Right ventricle myocardium superior (tissue), 1 donor: ENCODE measurements at regions not wholly inside any gene's neighbourhood (a gene's known extent, or its start where the extent isn't known, plus 50 kb on each side); places are given as distances from the start of the nearest gene placed in this dataset.
"Not testable (repeated sequence)": the region's sequence is repeated elsewhere in the genome, so short reads cannot be mapped to it uniquely, and the experiment has no call there.

Experiments used
- ATAC-seq: fragments of 200-7000 bp; cut with Tn5 transposase; one replicate; pipeline ENCODE4 v1.9.1; 2020; ENCODE audit warnings: mild to moderate bottlenecking; ENCODE audit not compliant: poor library complexity
- DNase-seq: peaks from one replicate; pipeline ENCODE4 v3.0.0-alpha.2; 2020
- intact Hi-C: fragments of 100-400 bp; cut with DNase I; formaldehyde crosslinking; loops from one replicate; pipeline ENCODE4 v1.11.2; 2022
- donor health status: DM: no; HTN: yes; CAD: no; lungs with severe emphysema.

DNA sequence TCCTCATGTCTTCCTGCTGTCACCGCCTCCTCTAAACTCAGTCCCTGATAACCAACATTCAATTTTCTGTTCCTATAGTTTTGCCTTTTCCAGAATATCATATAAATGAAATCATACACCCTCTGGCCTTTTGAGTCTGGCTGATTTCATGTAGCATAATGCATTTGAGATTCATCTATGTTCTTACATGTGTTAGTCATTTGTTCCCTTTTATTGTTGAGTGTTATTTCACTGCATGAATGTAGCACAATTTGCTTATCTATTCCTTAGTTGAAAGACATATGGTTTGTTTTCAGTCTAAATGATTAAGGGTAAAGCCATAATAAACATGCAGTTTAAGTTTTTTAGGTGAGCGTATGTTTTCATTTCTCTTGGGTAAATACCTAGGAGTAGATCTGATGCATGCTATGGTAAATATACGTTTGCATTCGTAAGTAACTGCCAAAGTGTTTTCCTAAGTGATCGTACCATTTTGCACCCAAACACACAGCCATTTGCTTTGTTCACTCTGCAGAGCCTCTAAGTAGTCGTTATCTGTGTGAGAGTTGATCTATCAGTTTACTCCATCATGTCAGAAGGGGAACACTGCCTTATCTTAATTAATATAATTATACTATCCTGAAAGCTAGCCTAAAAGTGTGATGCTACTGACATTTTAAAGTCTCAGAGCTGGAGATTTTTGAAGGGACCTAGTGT lies 460.8 kb downstream of the DMAC1 start:
- no peak for DNase-seq
- intact Hi-C loops = no loop called here
- ATAC-seq = no peak

DNA sequence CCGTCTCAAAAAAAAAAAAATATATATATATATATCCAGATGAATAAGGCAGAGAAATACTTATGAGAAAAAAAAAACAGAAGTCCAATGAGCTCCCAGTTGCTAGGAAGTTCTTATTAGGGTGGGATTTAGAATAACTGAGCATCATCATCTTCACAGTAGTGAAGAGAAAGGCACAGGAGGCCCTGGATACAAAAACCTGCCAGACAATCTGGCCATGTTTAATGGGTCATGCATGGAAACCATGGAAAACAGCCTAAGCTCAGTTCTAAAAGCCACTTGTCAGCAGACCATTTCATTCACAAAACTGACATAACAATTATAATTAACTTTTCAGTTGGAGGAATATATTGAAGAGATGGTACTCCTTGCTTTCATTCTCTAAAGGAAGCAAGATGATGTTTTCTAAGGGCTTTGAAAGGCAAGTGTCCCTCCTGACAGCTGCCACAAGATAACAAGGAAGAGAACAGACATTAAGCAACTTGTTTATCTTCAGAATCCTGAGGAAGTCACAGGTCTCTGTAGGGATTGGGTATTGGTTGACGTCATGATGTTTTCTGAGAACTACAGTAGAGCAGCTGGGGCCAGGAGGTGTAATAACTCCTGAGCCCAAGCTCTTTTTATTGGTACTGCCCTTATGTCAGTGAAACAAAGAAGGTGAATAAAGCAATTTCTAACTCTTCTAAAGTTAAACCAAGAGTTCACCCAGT lies 463.1 kb downstream of the DMAC1 start:
- intact Hi-C loops = no loop called here
- peak; percentile 94 for ATAC-seq
- DNase-seq = no peak

GRCh38 chr9:7333719-7334118 lies 465.9 kb downstream of the DMAC1 start:
- DNase-seq (no peak), ATAC-seq (no peak)
- intact Hi-C loops = no loop called here

GRCh38 chr9:7332780-7333179 lies 466.8 kb downstream of the DMAC1 start:
- DNase-seq (no peak), ATAC-seq (no peak)
- intact Hi-C loops = no loop called here

DNA sequence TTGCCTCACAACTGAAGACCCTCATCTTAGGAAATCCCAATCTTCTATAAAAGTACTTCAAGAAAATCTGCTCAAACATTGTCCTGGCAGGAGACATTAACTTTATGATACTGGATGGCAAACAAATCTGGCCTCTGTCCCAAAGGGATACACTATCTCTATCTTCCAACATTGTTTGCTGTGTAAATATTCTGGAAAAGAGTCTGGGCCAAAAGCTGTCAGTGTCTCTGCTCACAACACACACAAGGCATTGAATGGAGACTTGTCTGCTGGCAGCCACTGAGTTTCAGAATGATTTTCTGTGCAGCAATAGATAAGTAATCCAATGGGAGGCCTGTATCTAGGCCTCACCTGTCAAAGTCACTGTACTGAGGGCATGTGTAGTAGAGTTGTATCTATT lies 471.1 kb downstream of the DMAC1 start:
- intact Hi-C loops = no loop called here
- DNase-seq = no peak
- ATAC-seq = no peak

DNA sequence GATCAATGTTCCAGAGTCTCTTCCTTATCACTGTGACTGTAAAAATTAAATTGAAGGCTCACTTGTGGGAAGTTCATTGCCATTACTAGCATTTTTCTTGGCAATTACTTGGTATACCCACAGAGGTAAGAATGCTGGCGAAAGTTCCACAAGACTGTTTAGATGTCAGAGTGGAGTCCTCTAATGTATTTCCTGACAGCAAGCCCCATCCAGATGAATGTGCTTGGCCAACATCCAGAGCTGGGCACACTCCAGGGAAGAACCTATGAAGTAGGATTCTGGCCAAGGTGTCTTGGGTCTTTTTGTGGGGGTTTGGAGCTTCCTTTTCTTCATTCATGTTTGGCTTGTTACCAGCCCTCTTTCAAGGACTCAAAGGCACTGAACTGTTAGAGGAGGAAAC lies 473.6 kb downstream of the DMAC1 start:
- intact Hi-C loops = no loop called here
- no peak for DNase-seq
- no peak for ATAC-seq

GRCh38 chr9:7324152-7324598 lies 475.4 kb downstream of the DMAC1 start:
- intact Hi-C loops = no loop called here
- no peak for DNase-seq
- no peak for ATAC-seq

DNA sequence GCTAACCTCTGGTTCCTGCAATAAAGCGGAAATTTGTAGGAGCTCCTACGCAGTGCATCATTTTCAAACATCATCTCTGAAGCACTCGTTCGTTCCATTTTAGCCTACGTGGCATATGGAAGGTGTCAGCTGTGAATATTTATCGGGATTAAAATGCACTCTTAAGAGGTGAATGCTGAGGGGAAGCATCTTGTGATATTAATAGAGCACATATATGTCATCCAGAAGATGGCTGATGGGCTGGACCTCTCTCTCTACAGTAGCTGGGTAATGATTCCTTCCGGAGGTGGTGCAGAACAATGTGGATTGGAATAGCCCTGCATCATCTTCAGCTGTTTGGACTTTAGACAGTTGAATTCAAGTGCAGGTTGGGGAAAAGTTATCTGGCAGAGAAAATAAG lies 478.7 kb downstream of the DMAC1 start:
- ATAC-seq (no peak), DNase-seq (no peak)
- intact Hi-C loops = no loop called here

GRCh38 chr9:7320139-7320538 lies 479.4 kb downstream of the DMAC1 start:
- intact Hi-C loops = no loop called here
- DNase-seq (no peak), ATAC-seq (no peak)

GRCh38 chr9:7318920-7319319 lies 480.7 kb downstream of the DMAC1 start:
- no peak for ATAC-seq
- intact Hi-C loops = no loop called here
- DNase-seq = no peak

DNA sequence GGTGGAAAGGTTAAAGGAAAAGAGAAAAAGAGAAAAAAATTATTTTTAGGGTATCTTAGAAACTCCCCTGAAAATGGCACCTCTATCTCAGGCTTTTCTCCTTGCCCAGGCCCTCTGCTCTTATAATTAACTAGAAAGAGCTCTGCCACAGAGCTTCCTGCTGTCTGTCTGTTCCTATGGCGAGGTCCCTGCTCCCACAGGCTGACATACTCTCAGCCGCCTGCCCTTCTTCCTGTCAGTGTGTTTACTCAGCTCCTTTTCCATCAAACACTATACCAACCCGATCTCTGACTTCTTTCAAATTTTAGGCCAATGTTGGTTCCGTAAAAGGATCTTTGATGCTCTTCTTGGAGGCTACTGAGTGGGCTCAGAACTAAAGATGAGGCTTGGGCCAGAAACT lies 482.6 kb downstream of the DMAC1 start:
- intact Hi-C loops = no loop called here
- DNase-seq (no peak), ATAC-seq (no peak)

DNA sequence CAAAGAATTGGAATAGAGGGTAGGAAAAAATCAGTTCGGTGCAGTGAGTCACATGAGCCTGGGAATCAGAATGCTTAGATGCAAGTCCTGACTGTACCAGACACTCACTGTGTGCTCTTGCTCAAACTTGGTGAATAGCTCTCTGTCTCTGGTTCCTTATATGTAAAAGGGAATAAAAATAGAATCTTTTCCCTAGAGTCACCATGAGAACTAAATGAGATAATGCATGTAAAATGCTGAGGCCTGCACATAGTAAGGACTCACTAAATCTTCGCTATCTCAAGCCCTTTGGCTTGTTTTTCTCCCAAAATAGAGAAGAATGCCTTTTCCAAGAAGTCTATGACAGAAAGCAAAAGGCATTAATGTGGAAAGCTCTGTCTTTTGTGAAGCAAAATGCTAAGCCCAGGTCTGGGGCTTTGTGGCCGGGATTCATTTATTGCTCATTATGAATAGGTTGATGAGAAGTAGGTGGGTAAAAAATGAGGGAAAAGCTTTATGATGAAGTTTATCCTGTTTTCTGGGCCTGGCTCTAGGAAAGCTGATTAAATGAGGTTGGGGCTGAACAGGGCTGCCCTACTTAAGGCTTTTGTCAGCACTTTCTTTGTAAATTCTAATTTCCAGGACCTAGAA lies 483.3 kb downstream of the DMAC1 start:
- DNase-seq (no peak), ATAC-seq (peak; percentile 82)
- intact Hi-C loops = no loop called here

GRCh38 chr9:7315746-7316145 lies 483.8 kb downstream of the DMAC1 start:
- ATAC-seq (peak; percentile 86), DNase-seq (no peak)
- intact Hi-C loops = no loop called here

DNA sequence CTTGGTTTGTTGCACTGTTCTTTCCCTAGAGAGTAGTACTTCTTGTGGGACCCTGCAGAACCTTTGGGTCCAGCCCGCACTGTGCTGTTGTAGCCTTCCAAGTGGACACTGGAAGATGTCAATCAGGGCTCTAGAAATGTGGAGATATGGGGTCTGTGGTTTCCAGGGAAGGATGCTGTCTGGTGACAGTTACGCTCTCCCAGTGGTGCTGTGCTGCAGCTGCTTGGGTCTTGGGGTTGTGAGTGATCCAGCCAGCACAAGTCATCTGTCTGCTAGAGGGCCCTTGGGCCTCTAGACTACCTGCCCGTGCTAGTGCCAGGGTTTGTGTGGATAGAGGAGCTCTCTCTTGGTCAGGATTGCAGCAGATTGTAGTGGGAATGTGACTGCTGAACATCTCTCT lies 484.5 kb downstream of the DMAC1 start:
- DNase-seq = no peak
- intact Hi-C loops = no loop called here
- peak; percentile 8 for ATAC-seq

- DNase-seq (no peak), ATAC-seq (no peak)
- intact Hi-C loops = no loop called here
Measured at GRCh38 chr9:7313389-7313788, 486.2 kb downstream of the DMAC1 start.

GRCh38 chr9:7309051-7309450 lies 490.5 kb downstream of the DMAC1 start:
- DNase-seq, ATAC-seq, intact Hi-C loops: not testable (repeated sequence)

DNA sequence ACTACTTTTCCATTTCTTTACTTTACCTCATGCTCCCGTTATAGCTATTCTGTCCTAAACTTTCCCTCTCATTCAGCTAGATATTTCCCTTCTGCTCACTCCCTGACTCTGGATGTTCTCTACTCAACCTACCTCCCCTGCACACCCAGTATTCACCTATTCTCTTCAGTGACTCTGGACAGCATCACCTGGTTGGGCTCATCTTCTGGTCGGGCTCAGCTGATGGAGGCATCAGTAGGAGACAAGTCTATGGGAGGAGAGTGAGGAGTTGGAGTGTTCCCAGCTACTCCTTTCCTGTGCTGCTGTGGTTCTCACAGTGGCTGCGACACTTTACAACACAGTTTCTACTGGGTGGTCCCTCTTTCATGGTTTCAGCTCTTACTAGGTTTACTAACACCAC lies 493.9 kb downstream of the DMAC1 start:
- DNase-seq (no peak), ATAC-seq (no peak)
- intact Hi-C loops = no loop called here

DNA sequence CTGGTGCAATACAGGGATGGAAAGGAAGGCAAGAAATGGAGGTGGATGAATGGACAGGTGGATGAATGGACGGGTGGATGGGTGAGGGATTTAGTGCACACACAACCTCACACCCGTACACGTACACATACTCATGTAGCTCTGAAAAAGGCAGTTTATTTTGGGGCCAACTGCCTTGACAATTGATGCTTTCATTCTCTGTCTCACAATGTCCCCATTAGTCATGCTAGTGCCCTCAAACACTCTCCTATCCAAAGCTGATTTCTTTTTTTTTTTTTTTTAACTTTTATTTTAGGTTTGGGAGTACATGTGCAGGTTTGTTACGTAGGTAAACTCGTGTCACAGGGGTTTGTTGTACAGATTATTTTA lies 495.0 kb downstream of the DMAC1 start:
- intact Hi-C loops = no loop called here
- no peak for ATAC-seq
- DNase-seq = no peak

GRCh38 chr9:7303907-7304626 lies 495.5 kb downstream of the DMAC1 start:
- ATAC-seq = peak; percentile 41
- DNase-seq = no peak
- intact Hi-C loops = no loop called here

DNA sequence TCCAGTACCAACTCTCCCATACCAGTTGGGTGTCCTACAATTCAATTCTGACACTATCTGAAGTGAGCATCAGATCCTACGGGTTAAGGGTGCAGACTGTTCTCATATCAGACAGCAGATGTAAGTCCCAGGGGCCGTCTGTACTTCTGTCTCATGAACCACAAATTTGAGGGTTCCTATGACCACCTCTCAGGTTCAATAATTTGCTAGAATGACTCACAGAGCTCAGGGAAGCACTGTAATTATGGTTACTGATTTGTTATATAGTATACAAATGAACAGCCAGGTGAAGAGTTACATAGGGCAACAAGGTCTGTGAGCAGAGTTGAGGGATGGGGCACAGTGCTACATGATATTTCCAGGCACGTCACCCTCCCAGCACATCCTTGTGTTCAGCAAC lies 499.1 kb downstream of the DMAC1 start:
- no peak for ATAC-seq
- intact Hi-C loops = no loop called here
- no peak for DNase-seq
